ENCODE measurements at regions not wholly inside any gene's neighbourhood (a gene's known extent, or its start where the extent isn't known, plus 50 kb on each side); places are given as distances from the start of the nearest gene placed in this dataset.

DNA sequence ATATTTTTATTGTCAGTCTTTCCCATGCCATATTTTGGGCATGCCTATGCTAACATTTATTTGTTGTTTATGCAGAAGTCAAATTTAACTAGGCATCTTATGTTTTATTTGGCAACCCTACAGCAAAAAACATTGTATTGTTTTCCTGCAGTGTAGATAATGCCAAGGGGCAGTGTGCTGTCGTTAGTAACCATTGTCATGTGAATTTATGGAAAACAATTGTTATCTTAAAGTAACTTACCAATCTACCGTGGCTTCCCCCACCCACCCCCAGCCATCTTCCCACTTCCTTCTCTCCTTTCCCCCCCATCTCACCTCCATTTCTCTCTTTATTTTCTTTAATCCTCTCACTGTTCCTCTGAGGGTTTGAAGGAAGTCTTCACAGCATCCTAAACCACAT, 370.5 kb downstream of the ACTR3B start:
- H3K27me3 Mint-ChIP-seq (ENCODE audit: unreplicated experiment), result peaks cover 3% of the 10 kb centered on the region
- no peak for DNase-seq
- no peaks in the 10 kb centered on the region for H3K4me1 Mint-ChIP-seq (ENCODE audit: low read depth, unreplicated experiment)
- H3K9me3 Mint-ChIP-seq (ENCODE audit: unreplicated experiment), result peaks cover 2% of the 10 kb centered on the region
- no peak overlapping the region for H3K4me3 Mint-ChIP-seq (ENCODE audit: unreplicated experiment)
- no peak overlapping the region for H3K27ac Mint-ChIP-seq (ENCODE audit: unreplicated experiment)
- TF ChIP-seq, protein P1, sequence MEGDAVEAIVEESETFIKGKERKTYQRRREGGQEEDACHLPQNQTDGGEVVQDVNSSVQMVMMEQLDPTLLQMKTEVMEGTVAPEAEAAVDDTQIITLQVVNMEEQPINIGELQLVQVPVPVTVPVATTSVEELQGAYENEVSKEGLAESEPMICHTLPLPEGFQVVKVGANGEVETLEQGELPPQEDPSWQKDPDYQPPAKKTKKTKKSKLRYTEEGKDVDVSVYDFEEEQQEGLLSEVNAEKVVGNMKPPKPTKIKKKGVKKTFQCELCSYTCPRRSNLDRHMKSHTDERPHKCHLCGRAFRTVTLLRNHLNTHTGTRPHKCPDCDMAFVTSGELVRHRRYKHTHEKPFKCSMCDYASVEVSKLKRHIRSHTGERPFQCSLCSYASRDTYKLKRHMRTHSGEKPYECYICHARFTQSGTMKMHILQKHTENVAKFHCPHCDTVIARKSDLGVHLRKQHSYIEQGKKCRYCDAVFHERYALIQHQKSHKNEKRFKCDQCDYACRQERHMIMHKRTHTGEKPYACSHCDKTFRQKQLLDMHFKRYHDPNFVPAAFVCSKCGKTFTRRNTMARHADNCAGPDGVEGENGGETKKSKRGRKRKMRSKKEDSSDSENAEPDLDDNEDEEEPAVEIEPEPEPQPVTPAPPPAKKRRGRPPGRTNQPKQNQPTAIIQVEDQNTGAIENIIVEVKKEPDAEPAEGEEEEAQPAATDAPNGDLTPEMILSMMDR (IDR thresholded peaks at IDR 0.05; ENCODE audit: partially characterized antibody, unreplicated experiment), result no peak
- H3K36me3 Mint-ChIP-seq (ENCODE audit: unreplicated experiment), result no peaks in the 10 kb centered on the region

DNA sequence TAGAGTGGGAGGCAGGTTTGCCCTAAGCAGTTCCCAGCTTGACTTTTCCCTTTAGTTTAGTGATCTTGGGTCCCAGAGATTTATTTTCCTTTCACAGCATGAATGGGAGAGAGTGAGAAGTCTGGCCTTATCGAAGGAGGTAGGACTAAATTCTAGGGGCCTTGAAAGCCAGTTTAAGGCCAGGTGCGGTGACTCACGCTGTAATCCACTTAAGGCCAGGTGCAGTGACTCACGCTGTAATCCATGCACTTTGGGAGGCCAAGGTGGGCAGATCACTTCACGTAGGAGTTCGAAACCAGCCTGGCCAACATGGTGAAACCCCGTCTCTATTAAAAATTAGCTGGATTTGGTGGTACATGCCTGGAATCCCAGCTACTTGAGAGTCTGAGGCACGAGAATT, 392.2 kb downstream of the ACTR3B start:
- H3K27me3 Mint-ChIP-seq (ENCODE audit: unreplicated experiment), result no peaks in the 10 kb centered on the region
- no peaks in the 10 kb centered on the region for H3K9me3 Mint-ChIP-seq (ENCODE audit: unreplicated experiment)
- no peak for DNase-seq
- no peaks in the 10 kb centered on the region for H3K4me1 Mint-ChIP-seq (ENCODE audit: low read depth, unreplicated experiment)
- TF ChIP-seq, protein P1 (IDR thresholded peaks at IDR 0.05; ENCODE audit: partially characterized antibody, unreplicated experiment), result no peak
- no peak overlapping the region for H3K4me3 Mint-ChIP-seq (ENCODE audit: unreplicated experiment)
- no peaks in the 10 kb centered on the region for H3K36me3 Mint-ChIP-seq (ENCODE audit: unreplicated experiment)
- H3K27ac Mint-ChIP-seq (ENCODE audit: unreplicated experiment), result no peak overlapping the region

DNA sequence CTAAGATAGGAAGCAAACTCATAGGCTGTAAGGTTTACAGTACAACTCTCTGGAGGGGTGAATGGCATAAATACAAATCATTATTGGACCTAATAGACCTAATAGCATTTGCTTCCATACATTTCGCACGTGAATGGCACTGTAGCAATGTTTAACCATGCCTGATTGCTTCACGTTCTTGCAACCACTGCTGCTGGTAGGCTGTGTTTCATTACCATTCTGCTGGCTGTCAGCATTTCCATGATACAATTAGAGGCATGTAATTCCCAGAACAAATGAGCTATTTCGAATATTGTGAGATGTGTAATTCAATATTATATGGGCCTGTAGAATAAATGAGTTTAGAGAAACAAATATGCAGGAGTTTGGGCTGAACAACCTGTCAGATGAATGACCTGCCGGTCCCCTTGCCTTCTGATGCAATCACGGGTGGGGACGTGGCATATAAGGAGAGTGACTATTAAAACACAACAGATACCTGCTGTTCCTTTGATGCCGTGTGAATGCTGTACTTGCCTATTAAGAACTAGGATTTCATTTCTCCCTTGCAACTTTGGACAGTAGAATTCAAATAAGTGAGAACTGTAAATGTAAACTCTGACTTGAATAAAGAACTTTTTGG, 393.4 kb downstream of the ACTR3B start:
- Mint-ChIP-seq H3K36me3 (ENCODE audit: unreplicated experiment) (no peaks in the 10 kb centered on the region), H3K4me1 (ENCODE audit: low read depth, unreplicated experiment) (no peaks in the 10 kb centered on the region), H3K4me3 (ENCODE audit: unreplicated experiment) (no peak overlapping the region), H3K27me3 (ENCODE audit: unreplicated experiment) (no peaks in the 10 kb centered on the region), H3K9me3 (ENCODE audit: unreplicated experiment) (no peaks in the 10 kb centered on the region), H3K27ac (ENCODE audit: unreplicated experiment) (no peak overlapping the region)
- TF ChIP-seq, protein P1 (IDR thresholded peaks at IDR 0.05; ENCODE audit: partially characterized antibody, unreplicated experiment), result no peak
- DNase-seq, result no peak

DNA sequence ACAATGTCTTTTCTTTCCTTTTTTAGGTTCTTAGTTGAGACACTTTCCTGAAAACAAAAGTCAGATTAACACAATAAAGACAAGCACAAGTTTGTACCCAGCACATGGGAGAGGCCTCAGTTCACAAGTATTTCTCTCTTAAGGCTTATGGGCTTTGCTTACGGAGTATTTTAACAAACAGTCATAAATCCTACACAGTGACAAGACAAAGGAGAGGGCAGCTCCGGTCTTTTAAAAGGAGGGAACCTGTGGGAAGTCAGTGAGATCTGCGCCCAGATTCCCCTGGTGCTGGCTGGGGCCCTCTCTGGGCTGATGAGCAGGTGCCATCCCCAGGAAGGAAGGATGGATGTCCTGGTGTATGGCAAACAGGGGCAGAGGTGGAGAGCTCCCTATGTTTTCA, 398.6 kb downstream of the ACTR3B start:
- no peak for DNase-seq
- Mint-ChIP-seq H3K4me1 (ENCODE audit: low read depth, unreplicated experiment) (no peaks in the 10 kb centered on the region), H3K27me3 (ENCODE audit: unreplicated experiment) (peaks cover 2% of the 10 kb centered on the region), H3K9me3 (ENCODE audit: unreplicated experiment) (peaks cover 2% of the 10 kb centered on the region), H3K36me3 (ENCODE audit: unreplicated experiment) (no peaks in the 10 kb centered on the region), H3K27ac (ENCODE audit: unreplicated experiment) (no peak overlapping the region), H3K4me3 (ENCODE audit: unreplicated experiment) (no peak overlapping the region)
- TF ChIP-seq, protein P1 (IDR thresholded peaks at IDR 0.05; ENCODE audit: partially characterized antibody, unreplicated experiment), result no peak

DNA sequence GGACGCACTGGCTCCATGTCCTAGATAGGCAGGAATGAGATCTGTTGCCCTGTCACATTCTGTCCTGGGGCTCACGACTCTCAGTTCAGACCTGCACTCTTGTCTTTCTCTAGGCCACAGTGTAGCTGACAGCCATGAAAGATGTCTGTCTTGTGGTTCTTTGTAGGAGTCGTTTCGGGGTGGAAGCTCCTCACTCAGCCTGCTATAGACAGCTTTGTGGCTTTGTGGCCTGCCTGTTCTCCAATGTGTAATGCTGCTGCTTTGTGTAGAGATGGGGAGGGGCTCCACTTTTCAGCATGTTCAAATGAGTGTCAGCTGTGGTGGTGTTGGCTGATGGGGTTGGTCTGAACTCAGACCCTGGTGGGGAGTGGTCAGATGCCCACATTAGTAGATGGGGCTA, 410.7 kb downstream of the ACTR3B start:
- no peak overlapping the region for H3K27ac Mint-ChIP-seq (ENCODE audit: unreplicated experiment)

More for the DNA sequence above, 410.7 kb downstream of the ACTR3B start:
- H3K27me3 Mint-ChIP-seq (ENCODE audit: unreplicated experiment), result no peaks in the 10 kb centered on the region
- TF ChIP-seq, protein P1 (IDR thresholded peaks at IDR 0.05; ENCODE audit: partially characterized antibody, unreplicated experiment), result no peak
- no peak overlapping the region for H3K4me3 Mint-ChIP-seq (ENCODE audit: unreplicated experiment)
- no peaks in the 10 kb centered on the region for H3K4me1 Mint-ChIP-seq (ENCODE audit: low read depth, unreplicated experiment)
- no peaks in the 10 kb centered on the region for H3K36me3 Mint-ChIP-seq (ENCODE audit: unreplicated experiment)
- DNase-seq, result no peak
- H3K9me3 Mint-ChIP-seq (ENCODE audit: unreplicated experiment), result peaks cover 2% of the 10 kb centered on the region
